NK-92 treated with Interleukin-12 subunit alpha and Interleukin-12 subunit beta, amount 100 ng/mL, for 24 hours (cell line): ENCODE measurements at regions not wholly inside any gene's neighbourhood (a gene's known extent, or its start where the extent isn't known, plus 50 kb on each side); places are given as distances from the start of the nearest gene placed in this dataset.

Experiments used
- DNase-seq: peaks from one replicate; lab custom pipeline; 2025; lab: John Stamatoyannopoulos, UW

DNA sequence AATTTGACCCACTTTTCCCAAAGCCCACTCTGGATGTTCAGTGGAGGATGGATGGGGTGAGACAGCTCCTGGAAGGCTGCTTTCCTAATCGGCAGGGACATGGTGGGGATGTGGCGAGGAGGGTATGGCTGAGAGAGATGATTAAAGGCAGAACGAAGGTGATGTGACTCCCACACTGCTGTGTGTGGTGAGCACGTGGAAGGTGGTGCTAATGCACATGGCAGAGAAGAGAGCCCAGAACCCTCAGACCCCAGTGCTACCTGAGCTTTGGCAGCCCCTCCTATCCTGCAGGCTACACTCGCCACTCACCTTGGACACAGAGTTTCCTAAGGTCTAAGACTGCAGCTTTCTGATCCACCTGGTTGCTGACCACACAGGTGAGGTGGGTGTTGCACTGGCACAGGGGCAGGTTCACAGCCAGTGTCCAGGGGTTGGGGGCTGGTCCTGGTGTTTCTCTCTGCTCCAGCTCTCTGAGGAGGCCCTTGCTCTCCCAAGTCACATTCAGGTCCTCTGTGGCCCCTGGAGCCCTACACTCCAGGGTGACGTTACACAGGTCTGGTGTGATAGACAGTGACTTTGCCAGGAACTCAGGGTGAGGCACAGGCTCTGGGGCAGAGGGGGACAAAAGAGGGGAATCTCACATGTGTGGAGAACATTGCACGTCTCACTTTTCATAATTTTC is 151.4 kb upstream of the ETV3 start:
- DNase-seq, result no peak

GRCh38 chr1:157288996-157289395 is 150.8 kb upstream of the ETV3 start:
- no peak for DNase-seq

DNA sequence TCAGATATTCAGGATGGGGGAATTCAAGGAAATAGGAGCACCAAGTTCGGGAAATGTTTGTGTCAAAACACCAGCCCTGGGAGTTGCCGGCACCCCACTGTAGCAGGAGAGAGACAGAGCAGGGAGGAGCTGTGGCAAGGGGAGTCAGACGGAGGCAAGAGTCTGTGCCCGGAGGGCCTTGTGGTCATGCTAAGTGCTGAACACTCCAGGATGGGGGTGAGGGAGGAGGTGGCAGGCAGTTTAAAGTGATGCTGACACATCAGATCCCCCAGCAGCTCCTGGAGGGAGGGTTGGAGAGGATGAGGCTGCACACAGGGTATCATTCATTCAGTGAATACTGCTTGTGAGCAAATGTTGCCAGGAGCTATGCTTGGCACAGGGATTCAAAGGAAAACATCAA is 150.3 kb upstream of the ETV3 start:
- no peak for DNase-seq

DNA sequence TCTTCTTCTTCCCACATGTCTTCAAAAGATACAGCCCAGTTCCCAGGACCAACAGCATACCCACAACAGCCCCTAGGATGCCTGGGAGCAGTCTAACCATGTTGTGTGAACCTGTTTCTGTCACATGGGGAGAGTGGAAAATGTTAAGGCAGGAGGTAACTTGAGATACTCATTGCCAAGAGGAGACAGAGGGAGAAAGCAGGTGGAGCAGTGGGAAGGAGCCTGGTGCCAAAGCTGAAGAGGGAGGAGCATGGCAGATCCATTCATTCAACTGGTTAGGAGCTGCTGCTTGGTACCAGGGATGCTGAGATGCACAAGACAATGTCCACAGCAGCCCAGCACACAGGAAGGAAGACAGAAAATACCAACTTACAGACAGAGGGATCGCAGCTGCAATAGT is 149.8 kb upstream of the ETV3 start:
- DNase-seq, result no peak

GRCh38 chr1:157287462-157287861 is 149.3 kb upstream of the ETV3 start:
- no peak for DNase-seq

DNA sequence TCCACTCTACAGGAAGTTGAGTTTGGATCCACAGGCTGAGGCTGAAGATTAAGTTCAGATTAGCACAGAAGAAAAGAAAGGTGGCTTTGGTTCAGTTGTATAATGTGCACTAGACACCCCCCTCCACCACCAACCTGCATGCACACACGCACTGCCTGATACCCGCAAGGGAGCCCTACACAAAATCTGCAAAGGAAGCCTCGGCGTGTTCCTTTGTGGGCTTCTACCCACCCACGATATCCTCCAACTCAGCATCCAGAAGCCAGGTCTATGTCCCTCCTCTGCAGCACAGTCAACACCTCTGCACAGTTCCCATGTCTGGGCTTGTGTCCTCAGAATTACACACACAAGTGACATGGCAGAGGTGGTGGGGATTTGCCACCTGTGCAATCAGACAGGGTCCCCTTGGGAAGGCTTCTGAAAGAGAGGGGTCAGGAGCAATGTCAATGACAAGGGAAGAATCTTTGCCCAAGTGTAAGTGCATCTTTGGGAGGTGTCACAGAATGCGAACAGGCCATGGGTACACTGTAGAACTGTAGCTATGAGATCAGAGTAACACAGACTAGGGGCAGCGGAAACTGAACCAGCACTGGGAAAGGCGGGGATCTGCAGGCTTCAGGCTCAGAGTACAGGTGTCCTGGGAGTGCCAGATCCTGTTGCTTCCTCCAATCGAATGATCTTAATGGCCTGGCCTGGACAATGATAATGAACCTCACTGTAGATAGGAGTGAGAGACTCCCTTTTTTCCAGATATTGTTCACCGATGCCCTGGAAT is 148.6 kb upstream of the ETV3 start:
- no peak for DNase-seq

DNA sequence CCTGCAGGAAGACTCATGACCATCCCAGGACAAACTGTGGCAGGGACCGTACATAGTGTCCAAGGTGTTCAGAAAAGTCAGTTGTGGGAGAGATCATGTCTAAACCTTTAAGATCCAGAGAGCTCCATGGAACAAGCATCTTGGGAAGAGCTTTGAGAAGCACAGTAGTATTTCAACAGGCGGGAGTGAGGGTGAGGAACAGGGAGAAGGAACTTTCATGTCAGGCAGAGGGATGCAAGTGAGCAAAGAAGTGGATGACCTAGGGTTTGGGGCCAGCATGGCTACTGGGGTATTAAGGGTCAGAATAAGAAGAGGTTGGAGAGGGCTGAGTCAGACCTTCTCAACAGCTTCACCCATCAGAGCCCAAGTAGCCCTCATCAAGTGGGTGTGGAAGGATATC is 147.9 kb upstream of the ETV3 start:
- no peak for DNase-seq

GRCh38 chr1:157284451-157284850 is 146.3 kb upstream of the ETV3 start:
- no peak for DNase-seq

DNA sequence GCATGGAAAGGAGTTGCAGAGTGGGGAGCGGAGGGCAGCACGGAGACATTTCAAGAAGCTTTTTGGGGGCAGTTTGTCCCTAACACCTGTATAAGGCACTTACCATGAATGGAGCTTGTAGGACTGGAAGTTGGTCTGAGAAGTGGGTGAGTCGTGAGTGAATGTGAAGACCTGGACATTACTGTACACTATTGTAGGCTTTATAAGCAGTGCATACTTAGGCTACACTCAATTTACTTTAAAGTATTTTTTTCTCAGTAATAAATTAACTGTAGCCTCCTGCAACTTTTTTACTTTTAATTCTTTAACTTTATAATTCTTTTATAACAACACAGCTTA is 141.6 kb upstream of the ETV3 start:
- no peak for DNase-seq

- no peak for DNase-seq
These were observed 141.1 kb upstream of the ETV3 start for GRCh38 chr1:157279138-157279801.

- no peak for DNase-seq
These were observed 140.4 kb upstream of the ETV3 start for GRCh38 chr1:157278383-157279137.

- DNase-seq, result no peak
These were observed 139.7 kb upstream of the ETV3 start for GRCh38 chr1:157277913-157278312.

GRCh38 chr1:157277281-157277680 is 139.1 kb upstream of the ETV3 start:
- no peak for DNase-seq

DNA sequence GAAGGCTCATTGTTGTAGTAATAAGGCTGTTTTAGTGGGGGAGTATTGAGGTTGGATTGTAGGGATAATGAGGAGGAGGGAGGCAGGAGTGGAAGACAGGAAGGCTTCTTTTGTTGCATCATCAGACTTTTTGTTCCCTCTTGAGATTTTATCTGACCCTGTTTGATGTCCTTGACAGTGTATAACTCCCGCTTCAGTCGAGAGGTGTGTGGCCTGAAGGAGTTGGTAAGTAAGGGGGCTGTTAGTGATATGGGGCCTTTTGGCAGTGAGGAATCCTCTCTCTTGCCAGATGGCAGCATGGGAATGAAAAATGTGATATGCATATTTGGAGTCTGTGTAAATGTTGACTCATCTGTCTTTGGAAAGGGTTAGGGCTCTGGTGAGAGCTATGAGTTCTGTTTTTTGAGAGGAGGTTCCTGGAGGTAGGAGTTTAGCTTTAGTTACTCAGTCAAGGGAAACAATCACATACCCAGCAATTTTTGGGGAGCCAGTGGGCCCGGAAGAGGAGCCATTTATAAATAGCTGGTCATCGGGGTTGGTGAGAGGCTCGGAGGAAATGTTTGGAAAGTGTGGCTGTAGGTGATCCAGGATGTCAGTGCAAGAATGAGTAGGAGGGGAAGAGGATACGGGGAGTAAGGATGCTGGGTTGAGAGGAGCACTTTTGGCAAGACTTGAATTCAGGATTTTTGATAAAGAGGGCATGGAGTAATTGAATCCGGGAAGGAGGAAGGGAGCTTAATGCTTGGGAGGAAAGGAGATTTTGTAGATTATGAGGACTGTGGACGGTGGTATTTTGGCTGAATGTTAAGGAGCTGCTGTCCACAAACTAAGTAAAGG is 136.7 kb upstream of the ETV3 start:
- no peak for DNase-seq

- no peak for DNase-seq
These were observed 134.7 kb upstream of the ETV3 start for GRCh38 chr1:157272729-157273524.

DNA sequence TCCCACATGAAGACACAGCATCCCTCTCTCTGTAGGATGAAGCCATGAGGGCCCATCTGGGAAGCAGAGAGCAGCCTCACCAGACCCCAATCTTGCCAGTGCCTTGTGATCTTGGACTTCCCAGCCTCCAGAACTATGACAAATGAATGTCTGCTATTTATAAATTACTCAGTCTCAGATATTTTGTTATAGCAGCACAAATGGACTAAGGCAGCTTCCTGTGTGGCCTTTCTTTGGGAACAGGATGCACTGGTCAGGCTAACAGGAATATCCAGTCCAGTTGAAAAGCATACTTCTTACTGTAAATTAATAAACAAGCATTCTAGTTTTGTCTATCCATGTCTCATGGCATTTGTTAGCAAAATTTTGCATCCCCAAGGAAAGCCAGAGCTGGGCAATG is 134.1 kb upstream of the ETV3 start:
- DNase-seq, result no peak

GRCh38 chr1:157270705-157271274 is 132.6 kb upstream of the ETV3 start:
- DNase-seq, result no peak

GRCh38 chr1:157269656-157270375 is 131.6 kb upstream of the ETV3 start:
- no peak for DNase-seq

- no peak for DNase-seq
These were observed 124.7 kb upstream of the ETV3 start for GRCh38 chr1:157262891-157263290.

- no peak for DNase-seq
These were observed 124.2 kb upstream of the ETV3 start for GRCh38 chr1:157262422-157262821.
